ENCODE measurements at regions not wholly inside any gene's neighbourhood (a gene's known extent, or its start where the extent isn't known, plus 50 kb on each side); places are given as distances from the start of the nearest gene placed in this dataset.
"Not testable (repeated sequence)": the region's sequence is repeated elsewhere in the genome, so short reads cannot be mapped to it uniquely, and the experiment has no call there.

- H3K9ac ChIP-seq (replicated peaks; ENCODE audit: extremely low read depth, insufficient read depth, low read length): no peak overlapping the region
- intact Hi-C loops (cut with micrococcal nuclease) (no loop called here), dilution Hi-C loops (cut with MboI; ENCODE audit: extremely low pct_ligation_motif_present, low sequenced_read_pairs) (no loop called here)
- H4K20me1 ChIP-seq (replicated peaks; ENCODE audit: control insufficient read depth, extremely low read depth, insufficient read depth, low read length): no peaks in the 10 kb centered on the region
- no TSS peak for BruUV-seq (replicated peaks)
- no peak for FAIRE-seq
- H2AFZ ChIP-seq (ENCODE audit: low read depth, low read length): no peak overlapping the region
- H3K4me3 ChIP-seq (replicated peaks in 1 of 3; ENCODE audit: insufficient read depth in 1 of 3, low read depth in 1 of 3, low read length in 3 of 3): no peak overlapping the region
- H3K9me1 ChIP-seq (replicated peaks; ENCODE audit: control insufficient read depth, extremely low read depth, insufficient read depth, low read length): no peaks in the 10 kb centered on the region
- TF ChIP-seq EZH2 (IDR thresholded peaks at IDR 0.05; ENCODE audit: borderline replicate concordance, low read depth, low read length, severe bottlenecking): no peak
- TF ChIP-seq FOS (IDR thresholded peaks at IDR 0.05; ENCODE audit: borderline replicate concordance, insufficient read depth, low read length): no peak
- TF ChIP-seq GATA2 (IDR thresholded peaks at IDR 0.05; ENCODE audit: insufficient read depth, insufficient read length, low read depth, low read length): no peak
- no peak for TF ChIP-seq MYC (IDR thresholded peaks at IDR 0.05; ENCODE audit: low read depth, low read length)
- no peaks in the 10 kb centered on the region for H3K4me1 ChIP-seq (ENCODE audit: control insufficient read depth, extremely low read depth, insufficient read depth, low read length)
- ChIA-PET POLR2A (no interaction called here), CTCF (no interaction called here)
- H3K9me3 ChIP-seq (replicated peaks; ENCODE audit: control insufficient read depth, insufficient read depth, low read length): no peaks in the 10 kb centered on the region
- H3K27me3 ChIP-seq (ENCODE audit: control insufficient read depth in 2 of 2, insufficient read depth in 2 of 2, low read length in 2 of 2): no peaks in the 10 kb centered on the region
- no peaks in the 10 kb centered on the region for H3K79me2 ChIP-seq (ENCODE audit: control insufficient read depth, insufficient read depth, low read length)
- no peaks in the 10 kb centered on the region for H3K36me3 ChIP-seq (ENCODE audit: control insufficient read depth in 2 of 2, extremely low read depth in 1 of 2, insufficient read depth in 2 of 2, low read length in 2 of 2)
- DNase-seq (ENCODE audit: low read depth, low spot score): no peak
- no peak overlapping the region for H3K4me2 ChIP-seq (ENCODE audit: insufficient read depth, low read length)
- no peak overlapping the region for H3K27ac ChIP-seq (ENCODE audit: insufficient read depth, low read depth, low read length)
Observed at GRCh38 chr13:81001828-81002385, 661.0 kb upstream of the SPRY2 start.

GRCh38 chr13:80998603-80999002 lies 657.7 kb upstream of the SPRY2 start:
- H3K4me2 ChIP-seq (ENCODE audit: insufficient read depth, low read length); H4K20me1 ChIP-seq (replicated peaks; ENCODE audit: control insufficient read depth, extremely low read depth, insufficient read depth, low read length); H3K4me3 ChIP-seq (replicated peaks in 1 of 3; ENCODE audit: insufficient read depth in 1 of 3, low read depth in 1 of 3, low read length in 3 of 3); BruUV-seq (replicated peaks); H3K9me1 ChIP-seq (replicated peaks; ENCODE audit: control insufficient read depth, extremely low read depth, insufficient read depth, low read length); dilution Hi-C loops (cut with MboI; ENCODE audit: extremely low pct_ligation_motif_present, low sequenced_read_pairs); intact Hi-C loops (cut with micrococcal nuclease); DNase-seq (ENCODE audit: low read depth, low spot score); H2AFZ ChIP-seq (ENCODE audit: low read depth, low read length); FAIRE-seq; H3K27ac ChIP-seq (ENCODE audit: insufficient read depth, low read depth, low read length); H3K4me1 ChIP-seq (ENCODE audit: control insufficient read depth, extremely low read depth, insufficient read depth, low read length); POLR2A ChIA-PET; H3K9ac ChIP-seq (replicated peaks; ENCODE audit: extremely low read depth, insufficient read depth, low read length); H3K36me3 ChIP-seq (ENCODE audit: control insufficient read depth in 2 of 2, extremely low read depth in 1 of 2, insufficient read depth in 2 of 2, low read length in 2 of 2); H3K27me3 ChIP-seq (ENCODE audit: control insufficient read depth in 2 of 2, insufficient read depth in 2 of 2, low read length in 2 of 2); H3K79me2 ChIP-seq (ENCODE audit: control insufficient read depth, insufficient read depth, low read length); H3K9me3 ChIP-seq (replicated peaks; ENCODE audit: control insufficient read depth, insufficient read depth, low read length): not testable (repeated sequence)
- CTCF ChIA-PET: interaction anchor here (0.6 to 1.3 kb wide), 2 partner anchors 19 to 913 kb away, joined by 3 read pairs; no protein-coding TSS in a partner anchor

Measured in endothelial cell of umbilical vein (primary cell).